ENCODE measurements at regions not wholly inside any gene's neighbourhood (a gene's known extent, or its start where the extent isn't known, plus 50 kb on each side); places are given as distances from the start of the nearest gene placed in this dataset.
A peak's percentile ranks its signal among the peaks of the same experiment; 100 is the strongest.
"Not testable (repeated sequence)": the region's sequence is repeated elsewhere in the genome, so short reads cannot be mapped to it uniquely, and the experiment has no call there.

DNA sequence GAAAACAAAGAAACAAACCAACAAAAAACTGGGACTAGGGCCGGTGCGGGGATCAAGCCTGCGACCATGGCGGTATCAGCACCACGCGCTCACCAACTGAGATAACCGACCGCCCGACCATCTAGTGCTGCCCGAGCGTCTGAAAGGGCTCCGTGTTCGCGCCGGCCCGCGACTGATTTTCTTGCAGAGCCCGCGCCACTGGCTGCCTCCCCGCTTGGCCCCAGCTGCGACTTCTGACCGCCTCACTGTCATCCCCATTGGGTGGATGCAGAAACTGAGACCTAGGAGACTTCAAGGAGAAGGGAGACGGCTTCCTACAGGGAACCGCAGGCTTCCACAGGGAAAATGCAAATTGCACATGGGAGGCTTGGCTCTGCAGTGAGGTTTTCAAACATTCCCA, 125.3 kb upstream of the PRKX start:
- POLR2A ChIA-PET (ENCODE audit: low non-redundant PET); H3K27ac ChIP-seq; DNase-seq (ENCODE audit: low spot score); CTCF ChIA-PET: not testable (repeated sequence)

DNA sequence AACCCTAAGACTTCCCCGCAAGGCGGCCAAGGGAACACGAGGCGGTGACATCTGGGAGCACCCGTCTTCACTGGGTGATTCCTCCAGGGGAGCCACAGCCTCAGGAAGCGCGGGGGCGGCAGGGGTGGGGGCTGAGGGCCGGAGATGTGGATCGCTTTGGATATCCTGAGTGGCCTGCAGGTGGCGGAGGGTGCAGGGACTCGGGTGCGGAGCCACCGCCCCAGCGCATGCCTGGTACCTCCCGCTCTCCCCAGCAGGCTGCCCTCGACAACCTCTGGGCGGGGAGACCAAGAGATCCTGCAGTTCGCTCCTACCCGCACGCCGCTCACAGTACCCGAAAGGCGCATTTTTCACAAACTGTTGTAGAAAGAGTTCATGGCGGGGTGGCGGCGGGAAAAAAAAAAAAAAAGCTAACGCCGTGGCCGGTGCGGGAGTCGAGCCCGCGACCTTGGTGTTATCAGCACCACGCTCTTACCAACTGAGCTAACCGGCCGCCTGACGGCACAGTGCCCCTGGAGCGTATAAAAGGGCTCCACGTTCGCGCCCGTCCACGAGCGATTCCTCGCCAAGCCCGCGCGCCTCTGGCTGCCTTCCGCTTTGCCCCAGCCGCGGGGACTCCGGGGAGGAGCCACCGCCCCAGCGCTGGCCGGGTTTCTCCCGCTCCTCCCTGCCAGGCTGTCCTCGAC, 124.7 kb upstream of the PRKX start:
- DNase-seq (ENCODE audit: low spot score); POLR2A ChIA-PET (ENCODE audit: low non-redundant PET); H3K27ac ChIP-seq; CTCF ChIA-PET: not testable (repeated sequence)

DNA sequence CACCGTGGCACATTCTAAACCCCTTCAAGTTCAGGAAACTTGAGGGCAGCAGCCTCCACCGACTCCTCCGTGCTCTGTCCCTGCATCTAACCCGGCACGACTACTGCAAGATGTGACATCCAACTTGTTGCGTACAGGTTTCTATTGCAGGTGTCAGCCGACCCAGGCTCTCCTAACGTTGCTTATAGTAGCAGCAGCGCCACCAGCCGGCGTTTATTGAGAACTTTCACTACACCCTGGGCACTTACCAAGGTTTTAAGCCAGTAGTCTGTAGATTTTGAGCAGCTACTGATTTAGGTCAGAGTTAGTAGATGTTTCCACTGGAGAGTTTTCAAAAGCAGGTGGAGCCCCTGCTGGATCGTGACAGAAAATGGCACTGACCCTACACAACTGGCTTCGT, 123.8 kb upstream of the PRKX start:
- POLR2A ChIA-PET (ENCODE audit: low non-redundant PET); CTCF ChIA-PET; H3K27ac ChIP-seq; DNase-seq (ENCODE audit: low spot score): not testable (repeated sequence)

DNA sequence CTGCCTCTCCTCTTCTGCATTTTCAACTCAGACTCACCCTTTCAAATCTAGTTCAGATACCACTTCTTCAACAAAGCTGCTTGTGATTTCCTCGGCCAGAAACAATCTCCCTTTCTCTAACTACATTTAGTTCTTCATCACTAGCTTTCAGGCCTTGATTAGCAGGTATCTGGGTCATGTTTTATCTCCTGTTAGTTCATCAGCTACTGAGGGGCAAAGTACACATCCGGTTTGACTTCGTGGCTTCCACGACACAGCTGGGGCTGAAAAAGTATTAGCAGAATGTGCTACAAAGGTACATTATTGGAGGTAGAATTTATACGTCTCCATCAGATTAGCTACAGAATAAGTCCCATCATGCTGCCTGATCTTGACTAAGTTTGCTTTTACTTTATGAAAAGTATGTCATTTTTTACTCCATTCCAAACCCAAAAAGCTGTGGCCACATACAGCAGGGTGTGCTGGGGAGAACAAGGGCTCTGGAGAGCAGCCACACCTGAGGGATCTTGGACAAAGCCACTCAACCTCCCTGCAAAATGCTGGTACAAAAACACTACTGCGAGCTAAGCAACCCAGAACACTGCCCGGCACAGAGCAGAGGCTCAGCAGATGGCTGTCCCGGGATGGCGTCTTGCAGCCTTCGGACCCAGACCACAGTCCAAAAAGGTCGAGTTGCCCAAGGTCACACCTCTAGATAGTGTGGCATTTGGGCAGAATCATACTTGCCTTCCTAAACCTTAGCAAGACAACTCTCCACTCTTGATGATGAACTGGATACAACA, 120.5 kb upstream of the PRKX start:
- POLR2A ChIA-PET (ENCODE audit: low non-redundant PET); H3K27ac ChIP-seq; DNase-seq (ENCODE audit: low spot score); CTCF ChIA-PET: not testable (repeated sequence)

DNA sequence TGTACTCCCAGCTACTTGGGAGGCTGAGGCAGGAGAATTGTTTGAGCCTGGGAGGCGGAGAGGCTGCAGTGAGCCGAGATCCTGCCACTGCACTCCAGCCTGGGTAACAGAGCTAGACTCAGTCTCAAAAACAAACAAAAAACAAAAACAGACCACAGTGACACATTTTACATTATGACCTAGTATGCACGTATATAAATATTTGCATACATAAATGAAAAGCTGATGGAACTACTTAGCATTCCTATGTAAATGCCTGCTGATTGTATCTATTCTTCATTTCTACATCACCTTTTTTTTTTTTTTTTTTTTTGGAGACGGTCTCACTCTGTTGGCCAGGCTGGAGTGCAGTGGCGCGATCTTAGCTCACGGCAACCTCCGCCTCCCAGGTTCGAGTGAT, 116.6 kb upstream of the PRKX start:
- DNase-seq (ENCODE audit: low spot score); POLR2A ChIA-PET (ENCODE audit: low non-redundant PET); CTCF ChIA-PET; H3K27ac ChIP-seq: not testable (repeated sequence)

DNA sequence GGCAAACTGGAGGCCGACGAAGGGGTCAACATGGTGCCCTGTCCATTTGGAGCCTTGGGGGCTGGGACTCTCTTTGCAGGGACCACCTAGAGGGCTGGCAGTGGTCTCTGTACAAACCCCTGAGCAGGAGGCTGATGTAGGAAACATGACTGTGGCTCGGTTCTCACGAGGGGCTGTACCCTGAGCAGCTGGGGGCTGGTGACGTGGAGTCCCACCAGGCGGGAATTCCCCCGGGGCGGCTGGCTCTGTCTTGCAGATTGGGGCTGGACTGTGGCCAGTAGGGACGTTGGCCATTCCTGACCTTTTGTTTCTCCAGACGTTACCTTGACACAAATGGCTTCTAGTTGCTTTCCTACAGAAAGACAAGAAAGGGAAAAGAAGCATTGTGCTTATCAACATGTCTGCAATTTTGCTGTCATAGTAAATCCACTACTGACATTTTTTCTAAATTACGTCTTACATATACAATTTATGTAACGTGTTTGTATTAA, 115.6 kb upstream of the PRKX start:
- DNase-seq (ENCODE audit: low spot score); POLR2A ChIA-PET (ENCODE audit: low non-redundant PET); CTCF ChIA-PET: not testable (repeated sequence)
- peak overlapping the region; percentile 73 for H3K27ac ChIP-seq

DNA sequence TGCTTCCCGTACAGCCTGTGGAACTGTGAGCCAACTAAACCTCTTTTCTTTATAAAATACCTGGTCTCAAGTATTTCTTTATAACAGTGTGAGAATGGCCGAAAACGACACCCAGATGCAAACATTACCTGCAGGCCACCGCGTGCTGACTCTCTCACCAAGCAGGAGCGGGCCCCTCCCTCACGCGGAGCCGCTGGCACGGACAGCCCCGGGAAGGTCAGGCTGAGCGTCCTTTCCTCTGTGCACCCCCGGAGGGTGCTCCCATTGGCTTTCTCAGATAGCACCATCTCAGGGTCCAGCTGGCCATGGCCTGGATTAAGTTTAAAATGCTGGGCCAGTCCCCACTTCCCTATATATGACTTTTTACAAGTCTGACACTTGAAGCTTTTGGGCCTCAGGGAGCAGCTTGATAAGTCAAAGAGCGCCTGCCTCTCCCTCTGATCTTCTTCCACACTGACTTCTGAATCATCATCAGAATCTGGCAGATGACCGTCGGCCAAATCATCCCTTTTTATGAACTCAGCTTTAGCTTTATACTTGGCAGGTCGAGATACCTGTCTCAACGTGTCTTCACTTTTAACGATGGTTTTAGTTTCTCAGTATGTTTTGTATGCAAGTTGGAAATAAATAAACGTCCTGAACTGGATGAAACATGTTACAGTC, 115.1 kb upstream of the PRKX start:
- peak overlapping the region; percentile 73; the same call in 1 of the 2 replicates for H3K27ac ChIP-seq
- POLR2A ChIA-PET (ENCODE audit: low non-redundant PET); CTCF ChIA-PET; DNase-seq (ENCODE audit: low spot score): not testable (repeated sequence)

DNA sequence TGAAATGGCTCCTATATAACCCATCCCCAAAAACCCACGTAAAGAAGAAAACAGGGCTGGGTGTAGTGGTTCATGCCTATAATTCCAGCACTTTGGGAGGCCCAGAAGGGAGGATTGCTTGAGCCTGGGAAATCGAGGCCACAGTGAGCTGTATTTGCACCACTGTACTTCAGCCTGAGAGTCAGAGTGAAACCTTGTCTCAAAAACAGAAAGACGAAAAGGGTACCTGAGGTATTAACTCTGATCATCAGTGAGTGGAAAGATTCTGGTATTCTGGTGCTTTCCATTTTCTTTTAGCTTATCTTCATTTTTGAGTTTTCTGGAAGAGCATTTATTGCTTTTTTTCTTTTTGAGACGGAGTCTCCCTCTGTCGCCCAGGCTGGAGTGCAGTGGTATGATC, 110.6 kb upstream of the PRKX start:
- CTCF ChIA-PET; POLR2A ChIA-PET (ENCODE audit: low non-redundant PET); H3K27ac ChIP-seq; DNase-seq (ENCODE audit: low spot score): not testable (repeated sequence)

DNA sequence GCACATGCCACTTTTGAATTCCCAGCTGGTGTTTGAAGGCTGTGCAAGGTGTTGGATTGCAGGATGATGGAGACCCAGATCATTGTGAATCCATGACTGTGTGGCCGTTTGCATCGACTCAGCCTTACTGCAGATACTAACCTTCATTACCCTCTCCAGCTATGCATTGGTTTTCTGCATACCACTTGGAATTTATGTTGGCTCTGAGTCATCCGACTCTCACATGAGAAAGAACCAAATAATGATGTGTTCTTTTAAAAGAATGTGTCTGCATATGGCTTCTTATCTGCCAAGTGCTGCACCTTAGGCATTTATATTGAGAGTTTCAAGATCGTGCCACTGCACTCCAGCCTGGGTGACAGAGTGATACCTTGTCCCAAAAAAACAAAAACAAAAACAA, 106.7 kb upstream of the PRKX start:
- TF ChIP-seq, protein P1, sequence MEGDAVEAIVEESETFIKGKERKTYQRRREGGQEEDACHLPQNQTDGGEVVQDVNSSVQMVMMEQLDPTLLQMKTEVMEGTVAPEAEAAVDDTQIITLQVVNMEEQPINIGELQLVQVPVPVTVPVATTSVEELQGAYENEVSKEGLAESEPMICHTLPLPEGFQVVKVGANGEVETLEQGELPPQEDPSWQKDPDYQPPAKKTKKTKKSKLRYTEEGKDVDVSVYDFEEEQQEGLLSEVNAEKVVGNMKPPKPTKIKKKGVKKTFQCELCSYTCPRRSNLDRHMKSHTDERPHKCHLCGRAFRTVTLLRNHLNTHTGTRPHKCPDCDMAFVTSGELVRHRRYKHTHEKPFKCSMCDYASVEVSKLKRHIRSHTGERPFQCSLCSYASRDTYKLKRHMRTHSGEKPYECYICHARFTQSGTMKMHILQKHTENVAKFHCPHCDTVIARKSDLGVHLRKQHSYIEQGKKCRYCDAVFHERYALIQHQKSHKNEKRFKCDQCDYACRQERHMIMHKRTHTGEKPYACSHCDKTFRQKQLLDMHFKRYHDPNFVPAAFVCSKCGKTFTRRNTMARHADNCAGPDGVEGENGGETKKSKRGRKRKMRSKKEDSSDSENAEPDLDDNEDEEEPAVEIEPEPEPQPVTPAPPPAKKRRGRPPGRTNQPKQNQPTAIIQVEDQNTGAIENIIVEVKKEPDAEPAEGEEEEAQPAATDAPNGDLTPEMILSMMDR (conservative IDR thresholded peaks at IDR 0.05; ENCODE audit: low read depth): no peak
- peak overlapping the region; percentile 51 for H3K27ac ChIP-seq
- ChIA-PET POLR2A (ENCODE audit: low non-redundant PET) (no interaction called here), CTCF (no interaction called here)
- DNase-seq (ENCODE audit: low spot score): no peak

DNA sequence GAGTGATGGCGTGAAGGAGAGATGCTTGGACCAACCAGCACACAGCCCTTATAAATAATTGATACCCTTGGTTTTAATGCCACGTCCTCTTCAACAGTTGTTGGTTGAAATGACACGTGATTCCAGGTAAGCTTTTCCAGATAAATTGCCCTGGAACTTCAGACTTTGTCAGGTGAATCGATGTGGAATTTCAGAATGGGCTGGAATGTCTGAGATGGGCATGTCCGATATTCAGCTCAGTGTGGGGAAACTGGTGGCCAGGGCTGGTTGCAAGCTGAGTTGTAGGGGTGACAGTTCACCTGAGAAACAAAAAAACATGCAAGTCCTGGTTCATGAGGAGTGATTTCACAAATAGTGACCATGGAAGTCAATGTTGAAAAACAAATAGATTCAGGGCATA, 104.0 kb upstream of the PRKX start:
- POLR2A ChIA-PET (ENCODE audit: low non-redundant PET); CTCF ChIA-PET; DNase-seq (ENCODE audit: low spot score); H3K27ac ChIP-seq: not testable (repeated sequence)

DNA sequence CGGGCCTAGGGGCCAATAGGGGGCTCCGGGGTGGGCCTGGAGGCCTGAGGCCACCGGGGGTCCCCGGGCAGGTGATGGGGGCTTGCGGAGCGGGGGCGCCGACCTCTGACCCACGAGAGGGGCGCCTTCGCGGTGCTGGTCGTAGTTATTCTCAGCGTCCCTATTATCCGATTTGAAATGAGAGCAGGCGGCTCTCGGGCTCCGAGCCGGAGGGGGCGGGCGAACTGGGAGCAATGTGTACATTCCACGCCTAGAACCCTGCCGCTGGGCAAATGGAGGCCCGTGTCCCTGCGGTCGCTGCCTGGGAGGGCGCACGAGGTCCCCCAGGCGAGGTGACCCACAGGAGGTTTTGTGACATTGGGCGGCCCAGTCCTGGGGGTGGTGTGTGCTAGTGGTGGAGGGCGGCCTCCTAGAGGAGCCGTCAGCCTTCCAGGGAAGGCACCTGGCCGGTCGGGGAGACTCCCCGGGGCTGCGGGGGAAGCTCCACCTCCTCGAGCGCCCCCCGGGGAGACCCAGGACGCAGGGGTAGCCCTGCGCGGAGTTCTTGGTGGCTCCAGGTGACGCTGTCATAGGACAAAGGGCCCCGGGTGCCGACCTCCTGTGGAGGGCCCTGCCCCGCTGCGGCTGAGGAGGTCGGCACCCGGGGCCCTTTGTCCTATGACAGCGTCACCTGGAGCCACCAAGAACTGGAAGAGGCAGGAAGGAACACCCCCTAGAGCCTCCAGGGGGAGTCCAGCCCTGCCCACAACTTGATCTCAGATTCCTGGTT, 102.6 kb upstream of the PRKX start:
- ChIA-PET POLR2A (ENCODE audit: low non-redundant PET) (no interaction called here), CTCF (no interaction called here)
- H3K27ac ChIP-seq: peak overlapping the region; percentile 91
- no peak for DNase-seq (ENCODE audit: low spot score)
- TF ChIP-seq, protein P1 (conservative IDR thresholded peaks at IDR 0.05; ENCODE audit: low read depth): no peak
